Inflammatory macrophage treated with lipopolysaccharide for 1 hour (primary cell): ENCODE measurements at regions not wholly inside any gene's neighbourhood (a gene's known extent, or its start where the extent isn't known, plus 50 kb on each side); places are given as distances from the start of the nearest gene placed in this dataset.

Experiments
- DNase-seq, 2 donors: peaks; one replicate each; pipeline ENCODE4 v3.0.0-alpha.2; 2020 to 2022

DNA sequence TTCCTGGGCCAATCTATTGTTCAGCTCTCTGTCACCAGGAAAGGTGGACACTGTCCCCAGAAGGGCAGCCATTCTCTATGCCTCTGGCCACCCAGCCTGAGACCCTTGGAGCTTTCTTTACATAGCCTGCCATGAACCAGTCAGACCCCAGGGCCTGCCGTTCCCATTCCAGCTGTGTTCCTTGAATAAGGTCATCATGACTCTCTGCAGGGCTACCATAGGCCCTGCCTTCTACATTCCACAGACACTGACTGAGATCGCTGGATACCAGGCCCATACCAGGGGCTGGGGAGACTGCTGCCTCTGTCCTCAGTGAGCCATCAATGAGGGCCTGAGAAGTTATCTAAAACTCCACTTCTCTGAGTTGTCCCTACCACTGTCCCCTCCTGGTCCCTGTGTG lies 75.5 kb downstream of the SYNE3 start:
- no peak for DNase-seq

DNA sequence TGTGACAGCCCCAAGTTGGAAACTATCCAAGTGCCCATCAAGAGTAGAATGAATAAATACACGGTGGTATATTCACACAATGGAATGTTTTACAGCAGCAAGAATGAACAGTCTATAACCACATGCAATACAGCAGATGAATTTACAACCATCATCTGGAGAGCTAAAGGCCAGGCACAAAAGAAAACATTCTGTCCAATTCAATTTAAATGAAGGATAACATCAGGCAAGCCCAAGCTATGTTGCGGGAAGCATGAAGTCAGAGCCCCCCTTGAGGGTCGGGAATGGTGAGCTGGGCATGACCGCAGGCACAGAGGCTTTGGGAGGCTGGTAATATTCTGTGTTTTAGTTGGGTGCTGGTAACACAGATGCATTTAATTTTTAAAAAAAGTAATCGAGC lies 76.0 kb downstream of the SYNE3 start:
- DNase-seq, result no peak

DNA sequence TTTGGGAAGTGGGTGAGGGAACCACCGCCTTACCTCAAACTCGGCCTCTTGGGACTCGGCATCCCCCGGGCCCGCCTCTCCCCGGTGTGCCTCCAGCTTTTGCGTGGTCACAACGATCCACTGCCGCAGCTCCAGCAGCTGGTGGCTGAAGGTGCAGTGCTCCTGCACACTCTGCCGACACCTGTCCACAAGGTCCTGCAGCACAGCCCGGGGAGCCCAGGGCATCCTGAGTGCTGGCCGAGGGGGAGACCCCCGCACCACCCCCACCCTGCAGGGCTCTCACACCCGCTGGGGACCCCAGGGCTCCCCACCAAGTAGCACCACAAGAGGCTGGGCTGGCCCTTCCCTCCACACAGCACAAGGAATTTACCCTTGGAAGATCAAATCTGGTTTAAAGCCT lies 76.6 kb downstream of the SYNE3 start:
- no peak for DNase-seq

DNA sequence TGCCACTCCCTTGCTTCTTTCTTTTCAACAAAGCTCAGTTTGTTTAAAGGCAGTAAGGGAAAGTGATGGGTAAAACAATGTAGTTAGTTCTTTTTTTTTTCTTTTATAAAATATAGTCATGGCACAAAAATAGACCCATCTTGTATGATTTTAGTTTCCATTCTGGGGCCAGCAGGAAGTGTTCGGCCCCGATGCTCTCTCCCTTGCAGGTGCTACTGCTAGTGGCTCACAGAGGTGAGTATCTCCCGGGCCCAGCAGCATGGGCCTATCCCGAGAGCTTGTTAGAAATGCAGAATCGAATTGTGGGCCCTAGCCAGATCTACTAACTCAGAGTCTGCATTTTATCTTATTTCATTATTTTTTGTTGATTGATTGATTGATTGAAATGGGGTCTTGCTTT lies 78.7 kb downstream of the SYNE3 start:
- DNase-seq, result no peak

DNA sequence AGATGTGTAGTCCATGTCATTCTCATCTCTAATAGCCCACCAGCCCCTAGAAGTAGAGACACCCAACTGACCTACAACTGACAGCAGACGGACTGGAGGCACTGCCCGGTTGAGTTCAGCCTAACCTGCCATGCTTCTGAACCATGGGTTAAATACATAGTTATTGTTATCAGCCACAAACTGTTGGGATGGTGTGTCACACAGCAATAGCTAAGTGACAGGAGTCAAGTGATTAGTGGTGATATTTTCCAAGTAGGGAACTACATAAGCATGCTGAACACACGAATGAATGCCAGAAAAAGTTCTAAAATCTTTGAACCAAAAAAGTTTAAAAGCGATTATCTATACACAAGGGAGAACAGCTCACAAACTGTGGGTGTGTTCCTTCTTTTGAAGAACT lies 80.1 kb downstream of the SYNE3 start:
- no peak for DNase-seq

DNA sequence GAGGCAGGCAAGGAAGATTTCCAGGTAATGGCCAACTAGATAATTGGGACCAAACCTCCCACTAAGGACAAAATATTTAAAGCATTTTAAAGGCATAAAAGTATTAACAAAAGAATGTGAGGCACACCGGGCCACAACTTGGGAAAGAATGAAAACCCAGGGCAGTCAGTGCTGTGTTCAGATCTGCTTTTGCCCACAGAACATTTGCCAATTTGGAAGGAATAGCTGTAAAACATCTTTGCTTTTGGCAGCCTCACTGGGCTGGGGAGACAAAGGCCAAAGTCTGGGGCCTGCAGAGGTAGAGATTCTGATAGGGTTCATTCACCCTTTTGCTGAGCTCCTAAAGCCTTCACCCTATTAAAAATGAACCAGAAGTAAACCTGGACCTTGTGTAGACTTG lies 82.3 kb downstream of the SYNE3 start:
- no peak for DNase-seq

DNA sequence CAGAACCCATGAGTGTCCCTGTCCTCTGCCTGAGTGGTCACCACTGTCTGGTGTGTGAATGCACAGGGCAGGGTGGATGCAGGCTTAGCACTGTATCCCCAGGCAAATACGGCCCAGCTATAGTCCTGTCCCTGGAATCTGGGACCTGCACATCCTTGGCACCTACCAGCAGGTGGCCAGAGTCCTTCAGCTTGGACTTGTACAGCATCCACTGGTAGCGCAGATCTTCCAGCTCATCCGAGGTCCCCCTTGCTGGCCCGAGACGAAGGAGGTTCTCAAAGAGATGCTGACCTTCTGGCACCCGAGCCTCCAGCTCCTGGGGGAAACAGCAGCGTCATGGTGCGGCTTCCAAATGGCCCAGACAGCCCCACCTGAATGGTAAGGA lies 83.4 kb downstream of the SYNE3 start:
- no peak for DNase-seq

DNA sequence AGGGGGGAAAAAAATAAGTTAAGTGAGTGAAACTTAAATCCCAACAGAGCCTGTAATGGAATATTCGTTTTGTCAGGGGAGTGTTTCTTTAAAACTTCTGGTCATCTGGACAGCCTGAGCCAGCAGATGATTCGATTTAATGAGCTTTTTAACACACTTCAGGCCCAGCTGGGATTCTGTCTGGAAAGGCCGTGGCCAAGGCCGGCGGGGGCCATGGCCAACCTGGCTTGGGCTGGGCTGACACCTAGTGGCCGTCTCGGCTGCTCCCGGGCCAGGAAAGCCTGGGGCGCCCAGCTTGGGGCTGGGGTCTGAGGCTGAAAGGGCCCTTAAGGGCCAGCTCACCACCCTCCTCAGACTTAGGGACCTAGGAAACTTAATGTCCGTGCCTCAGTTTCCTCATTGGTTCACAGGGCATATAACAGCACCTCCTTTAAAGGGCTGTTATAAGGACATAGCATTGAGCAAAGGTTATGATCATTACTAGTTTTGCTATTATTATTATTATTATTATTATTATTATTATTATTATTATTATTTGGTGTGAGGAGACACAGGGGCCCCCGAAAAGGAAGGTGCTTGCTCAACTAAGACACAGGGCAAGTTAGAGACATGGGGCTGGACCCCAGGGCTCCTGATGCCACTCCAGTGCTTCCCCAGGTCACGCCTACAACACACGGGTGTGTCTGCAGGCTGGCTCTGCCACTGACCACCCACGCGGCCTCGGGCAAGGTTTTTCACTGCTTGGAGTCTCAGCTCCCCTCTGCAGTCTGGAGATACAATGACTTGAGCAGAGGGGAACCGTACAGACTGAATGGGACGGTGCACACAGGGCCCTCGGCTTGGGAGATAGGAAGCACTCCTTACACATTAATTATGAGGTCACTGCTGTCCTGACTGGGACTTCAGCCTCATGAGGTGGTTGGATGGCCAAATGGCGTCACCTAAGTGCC lies 84.0 kb downstream of the SYNE3 start:
- DNase-seq, result no peak

DNA sequence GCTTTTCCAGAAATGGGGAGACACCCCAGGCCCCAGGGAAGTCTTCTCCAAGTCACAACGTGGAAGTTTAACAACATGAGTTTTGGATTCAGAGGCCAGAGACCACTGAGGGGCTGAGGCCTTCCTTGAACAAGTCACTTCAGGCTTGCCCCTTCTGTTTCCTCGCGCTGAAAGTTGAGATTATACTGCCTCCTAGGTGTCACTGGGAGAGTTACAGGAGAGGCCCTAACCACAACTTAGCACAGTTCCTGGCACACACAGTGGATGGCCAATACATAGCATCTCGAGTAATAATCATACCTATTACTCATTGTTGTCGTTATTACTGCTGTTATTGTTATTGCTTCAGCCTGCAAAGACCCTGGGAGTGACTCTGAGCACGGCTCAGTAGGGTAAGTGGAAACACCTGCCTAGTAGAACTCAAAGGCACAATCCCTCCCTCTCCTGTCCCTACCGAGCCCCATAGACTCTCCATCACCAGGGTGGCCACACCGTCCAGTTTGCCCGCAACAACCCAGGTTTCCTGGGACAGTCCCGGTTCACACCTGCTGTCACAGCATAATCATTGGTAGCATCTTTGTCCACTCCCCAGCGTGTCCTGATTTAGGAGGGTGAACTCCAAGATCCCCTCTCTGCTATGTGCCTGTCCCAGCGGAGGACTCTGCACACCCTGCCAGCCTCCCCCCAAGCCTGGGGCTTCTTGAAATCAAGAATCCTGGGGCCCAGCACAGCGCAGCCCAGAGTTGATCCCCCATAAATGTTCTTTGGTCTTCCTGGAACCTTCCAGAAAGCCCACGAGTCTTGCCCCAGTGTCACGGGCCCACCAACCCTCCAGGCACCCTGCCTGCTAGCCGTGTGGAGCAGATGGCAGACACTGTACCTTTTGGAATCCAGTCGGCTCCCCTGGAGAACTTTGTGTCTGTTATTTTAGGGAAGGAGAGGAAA lies 85.0 kb downstream of the SYNE3 start:
- peak in 1 of 2 donors; percentile 30 for DNase-seq

DNA sequence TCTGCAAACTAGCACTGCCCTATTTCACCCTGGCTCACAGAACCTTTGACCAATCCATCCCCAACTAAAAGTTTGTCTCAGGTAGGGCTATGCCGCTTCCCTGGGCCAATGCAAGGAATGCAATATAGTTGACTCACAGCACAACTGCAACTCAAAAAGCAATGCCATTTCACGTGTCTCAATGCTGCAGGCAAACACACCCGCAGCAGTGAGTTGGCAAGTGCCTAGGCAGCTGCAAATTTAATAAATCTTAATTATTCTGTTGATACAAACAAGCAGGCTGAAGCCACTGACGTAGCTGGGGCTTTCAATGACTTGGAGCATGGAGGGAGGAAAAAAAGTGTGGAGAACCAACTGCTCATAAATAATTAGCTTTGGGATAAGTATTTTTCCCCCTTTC lies 87.9 kb downstream of the SYNE3 start:
- no peak for DNase-seq

DNA sequence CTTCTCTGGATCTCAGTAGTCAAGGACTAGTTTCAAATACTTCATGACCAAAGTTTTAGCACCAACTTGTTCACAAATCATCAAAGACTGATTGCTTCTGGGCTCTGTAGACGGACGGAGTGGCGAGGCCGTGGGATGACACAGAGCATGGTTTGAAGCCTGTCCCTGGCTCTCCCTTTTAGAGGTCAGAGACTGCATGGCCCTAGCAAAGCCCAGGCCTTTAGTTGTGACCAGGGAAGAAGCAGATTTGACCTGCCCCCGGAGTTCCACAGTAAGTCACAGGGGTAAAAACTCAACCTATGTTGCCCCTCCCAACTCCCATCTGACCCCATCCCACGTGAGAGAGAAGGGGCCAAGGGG lies 90.4 kb downstream of the SYNE3 start:
- DNase-seq, result no peak

DNA sequence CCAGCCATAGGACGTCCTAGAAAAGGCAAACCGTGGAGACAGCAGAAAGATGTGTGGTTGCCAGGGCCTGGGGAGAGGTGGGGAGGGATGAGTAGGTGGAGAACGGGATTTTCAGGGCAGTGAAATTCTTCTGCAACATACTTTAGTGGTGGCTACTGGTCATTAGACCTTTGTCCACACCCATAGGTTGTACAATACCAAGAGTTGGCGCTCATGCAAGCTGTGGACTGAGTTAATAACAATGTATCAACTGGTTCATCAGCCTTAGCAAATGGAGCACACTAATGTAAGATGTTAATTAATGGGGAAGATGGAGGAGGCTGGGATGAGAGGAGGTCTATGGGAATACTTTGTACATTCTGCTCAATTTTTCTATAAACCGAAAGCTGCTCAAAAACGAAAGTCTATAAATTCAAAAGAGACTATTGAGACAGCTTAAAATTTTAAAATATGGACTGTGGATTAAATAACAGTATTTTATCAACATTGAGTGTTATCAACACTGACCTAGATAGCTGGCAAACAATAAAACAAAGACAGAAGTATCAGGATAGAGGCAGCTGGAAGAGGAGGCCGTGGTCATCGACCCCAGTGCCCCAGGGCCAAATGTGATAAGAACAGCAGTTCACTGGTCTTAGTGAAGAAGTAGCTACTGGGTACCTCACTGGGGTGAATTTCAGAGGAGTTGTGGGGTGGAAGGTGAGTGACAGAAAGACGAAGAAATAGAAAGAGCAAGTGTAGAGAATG lies 90.9 kb downstream of the SYNE3 start:
- DNase-seq, result no peak

DNA sequence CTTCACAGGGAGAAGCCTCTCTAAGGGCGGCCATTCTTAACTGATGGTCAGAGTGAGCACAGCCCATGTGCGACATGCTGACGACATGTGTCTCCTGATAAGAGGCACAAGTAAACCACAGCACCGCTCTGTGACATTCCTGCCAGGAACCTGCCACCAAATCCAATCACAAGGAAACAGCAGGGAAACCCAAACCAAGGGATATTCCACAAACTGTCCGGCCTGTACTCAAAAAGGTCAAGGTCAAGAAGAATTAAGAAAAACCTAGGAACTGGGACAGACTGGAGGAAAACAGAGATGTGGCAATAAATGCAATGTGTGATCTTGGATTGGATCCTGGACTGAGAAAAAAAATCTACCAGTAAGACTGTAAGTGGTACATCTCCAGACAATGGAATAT lies 91.9 kb downstream of the SYNE3 start:
- no peak for DNase-seq

DNA sequence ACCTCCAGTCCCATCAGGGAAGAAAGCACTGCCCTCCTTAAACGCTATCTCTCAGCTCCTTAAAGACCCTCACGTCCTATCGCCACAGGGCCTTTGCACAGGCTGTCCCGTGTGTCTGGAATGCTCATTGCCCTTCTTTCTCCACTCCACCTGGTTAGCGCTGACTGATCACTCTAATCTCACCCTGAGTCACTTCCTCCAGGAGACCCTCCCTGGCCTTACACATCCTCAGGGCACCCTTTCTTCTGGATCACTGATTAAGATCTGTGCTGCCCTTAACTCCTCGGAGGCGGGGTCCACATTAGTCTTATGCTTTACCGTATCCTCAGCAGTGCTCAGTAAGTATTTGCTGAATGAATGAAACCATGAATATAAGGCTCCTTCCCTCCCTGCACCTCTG lies 94.7 kb downstream of the SYNE3 start:
- no peak for DNase-seq

DNA sequence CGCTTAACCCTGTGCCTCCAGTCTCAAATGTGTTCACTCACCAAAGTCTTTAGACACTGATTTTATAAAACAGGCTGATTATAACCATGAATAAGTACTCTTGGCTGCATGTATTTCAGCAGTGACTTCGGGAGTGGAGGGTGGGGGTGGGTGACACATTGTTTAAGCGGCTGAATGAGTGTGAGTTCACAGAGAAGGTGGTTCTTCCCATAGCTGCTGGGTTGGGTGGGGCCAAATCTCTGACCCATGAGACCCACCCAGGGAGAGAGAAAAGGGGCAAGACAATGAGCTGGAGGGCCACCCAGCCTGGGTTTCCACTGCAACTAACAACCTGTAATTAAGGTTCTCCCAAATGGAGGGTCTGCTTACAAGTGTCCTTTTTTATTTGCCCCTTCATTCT lies 96.4 kb downstream of the SYNE3 start:
- DNase-seq, result no peak

DNA sequence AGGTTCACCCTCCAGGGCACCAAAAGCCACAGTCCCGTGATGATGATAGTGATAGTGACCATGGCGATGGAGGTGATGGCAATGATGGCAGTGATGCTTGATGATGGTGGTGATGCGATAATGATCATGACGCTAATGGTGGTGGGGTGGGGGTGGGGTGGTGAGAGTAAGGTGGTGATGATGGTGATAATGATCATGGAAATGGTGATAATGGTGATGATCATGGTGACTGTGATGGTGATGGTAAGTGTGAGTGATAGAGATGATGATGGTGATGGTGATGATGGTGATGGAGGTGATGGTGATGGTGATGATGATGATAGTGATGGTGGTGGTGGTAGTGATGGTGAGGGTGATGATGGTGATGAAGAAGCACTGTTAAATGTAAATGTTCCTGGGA lies 96.9 kb downstream of the SYNE3 start:
- no peak for DNase-seq

DNA sequence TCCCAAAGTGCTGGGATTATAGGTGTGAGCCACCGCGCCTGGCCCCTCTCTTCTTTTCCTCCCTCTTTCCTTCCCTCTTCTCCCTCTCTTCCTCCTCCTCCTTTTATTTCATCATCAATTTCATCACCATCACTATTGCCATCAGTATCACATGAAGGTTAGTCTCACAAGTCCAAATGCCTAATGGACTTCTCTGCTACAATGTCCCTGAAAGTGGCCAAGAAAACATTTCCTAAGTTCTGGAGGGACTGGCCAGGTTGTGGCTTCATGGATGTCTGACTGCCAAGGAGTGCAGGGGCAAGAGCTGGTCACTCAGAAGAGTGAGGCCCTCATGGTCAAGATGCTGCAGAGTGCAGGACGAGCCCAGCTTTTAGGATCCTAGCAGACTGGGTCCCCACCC lies 97.6 kb downstream of the SYNE3 start:
- no peak for DNase-seq

DNA sequence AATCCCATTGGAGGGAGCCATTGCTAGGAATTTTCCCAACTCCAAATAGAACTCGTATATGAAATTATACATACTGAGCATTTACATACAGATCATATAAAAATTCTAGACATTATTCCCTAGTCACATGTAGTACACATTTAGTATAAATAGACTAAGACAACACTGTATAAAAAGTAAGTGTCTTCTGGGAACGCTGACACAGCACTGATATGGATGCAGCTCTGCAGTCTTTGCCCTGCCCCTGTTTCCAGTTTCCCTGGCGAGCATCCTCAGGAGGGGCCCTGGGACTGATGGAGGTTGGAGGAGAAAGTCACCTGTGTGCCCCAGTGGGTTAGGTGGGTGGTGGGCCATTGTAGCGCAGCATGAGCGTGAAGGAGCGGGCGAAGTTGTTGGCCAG lies 97.8 kb upstream of the CLMN start:
- no peak for DNase-seq

DNA sequence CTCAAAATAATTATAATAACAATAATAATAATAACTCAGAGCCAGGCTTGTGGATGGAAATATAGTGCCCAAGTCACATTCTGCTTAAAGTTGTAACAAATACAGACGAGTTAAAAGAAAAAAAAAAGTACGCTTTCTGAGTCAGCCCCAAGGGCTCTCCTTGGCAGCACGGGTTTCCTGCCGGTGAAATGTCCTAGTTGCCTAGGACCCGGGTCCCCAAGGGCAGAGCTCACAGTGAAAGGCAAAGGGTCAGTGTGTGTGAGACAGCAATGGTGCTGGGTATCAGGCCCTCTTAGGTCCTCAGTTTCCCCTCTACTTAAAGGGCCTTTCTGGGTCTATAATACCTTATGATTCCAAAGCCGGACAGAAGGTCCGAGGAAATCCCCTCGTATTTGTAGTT lies 96.3 kb upstream of the CLMN start:
- no peak for DNase-seq

DNA sequence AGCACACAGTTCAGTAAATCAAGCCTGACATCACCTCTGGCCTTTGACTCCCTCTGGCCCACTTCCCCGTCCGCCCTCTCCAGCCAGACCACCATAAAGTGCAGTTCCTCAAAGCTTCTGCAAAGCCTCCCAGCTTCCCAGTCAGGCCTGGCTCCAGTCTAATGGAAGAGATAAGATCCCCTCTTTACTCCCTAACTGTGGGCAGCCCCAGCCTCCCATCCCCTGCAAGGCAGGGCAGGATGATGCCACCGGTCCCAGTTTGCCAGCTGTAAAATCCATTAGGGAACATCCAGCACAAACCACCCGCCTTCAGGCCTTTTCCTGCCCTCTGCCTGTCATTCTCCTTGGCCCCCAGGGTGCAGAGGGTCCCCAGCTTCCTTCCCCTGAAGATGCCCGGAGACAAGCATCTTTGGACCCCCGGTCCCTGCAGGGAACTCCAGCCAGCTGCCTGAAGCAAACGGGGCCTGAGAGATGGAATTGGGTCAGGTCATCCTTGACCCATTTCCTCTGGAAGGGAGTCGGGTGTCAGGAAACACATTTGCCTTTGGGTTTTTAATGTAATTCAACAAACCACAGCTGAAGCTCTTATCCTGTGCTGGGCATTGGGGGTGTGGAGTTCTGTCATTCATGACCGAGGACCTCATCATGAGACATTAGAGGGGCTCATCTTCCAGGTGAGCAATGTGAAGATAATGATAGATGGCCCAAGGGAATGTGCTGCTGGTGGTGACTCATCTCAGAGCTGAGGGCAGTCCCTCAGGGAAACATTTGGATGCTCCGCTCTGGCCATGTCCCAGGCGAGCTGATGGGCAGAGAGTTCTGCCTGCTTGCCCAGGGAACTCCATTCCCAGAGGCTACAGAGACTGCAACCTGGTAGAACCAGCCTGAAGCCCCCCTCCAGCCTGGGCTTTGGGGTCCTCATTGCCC lies 93.8 kb upstream of the CLMN start:
- DNase-seq, result no peak

DNA sequence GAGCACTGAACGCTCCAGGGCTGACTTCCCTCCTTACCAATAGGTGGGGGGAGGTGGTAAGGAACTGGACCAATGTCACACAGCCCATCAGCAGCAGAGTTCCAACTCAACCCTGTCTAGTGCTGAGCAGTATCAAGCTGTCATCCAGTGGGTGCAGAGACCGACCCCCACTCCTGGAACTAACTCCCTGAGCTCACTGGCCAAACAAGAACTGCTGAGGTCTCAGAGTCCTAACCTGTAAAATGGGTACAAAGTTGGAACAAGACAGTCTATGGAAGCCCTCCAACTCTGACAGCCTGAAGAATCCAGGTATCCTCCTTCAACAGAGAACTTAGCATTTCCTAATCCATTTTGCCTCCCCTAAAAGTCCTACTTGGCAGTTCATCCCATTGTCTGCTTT lies 91.1 kb upstream of the CLMN start:
- no peak for DNase-seq
